ENCODE measurements at regions not wholly inside any gene's neighbourhood (a gene's known extent, or its start where the extent isn't known, plus 50 kb on each side); places are given as distances from the start of the nearest gene placed in this dataset.

DNA sequence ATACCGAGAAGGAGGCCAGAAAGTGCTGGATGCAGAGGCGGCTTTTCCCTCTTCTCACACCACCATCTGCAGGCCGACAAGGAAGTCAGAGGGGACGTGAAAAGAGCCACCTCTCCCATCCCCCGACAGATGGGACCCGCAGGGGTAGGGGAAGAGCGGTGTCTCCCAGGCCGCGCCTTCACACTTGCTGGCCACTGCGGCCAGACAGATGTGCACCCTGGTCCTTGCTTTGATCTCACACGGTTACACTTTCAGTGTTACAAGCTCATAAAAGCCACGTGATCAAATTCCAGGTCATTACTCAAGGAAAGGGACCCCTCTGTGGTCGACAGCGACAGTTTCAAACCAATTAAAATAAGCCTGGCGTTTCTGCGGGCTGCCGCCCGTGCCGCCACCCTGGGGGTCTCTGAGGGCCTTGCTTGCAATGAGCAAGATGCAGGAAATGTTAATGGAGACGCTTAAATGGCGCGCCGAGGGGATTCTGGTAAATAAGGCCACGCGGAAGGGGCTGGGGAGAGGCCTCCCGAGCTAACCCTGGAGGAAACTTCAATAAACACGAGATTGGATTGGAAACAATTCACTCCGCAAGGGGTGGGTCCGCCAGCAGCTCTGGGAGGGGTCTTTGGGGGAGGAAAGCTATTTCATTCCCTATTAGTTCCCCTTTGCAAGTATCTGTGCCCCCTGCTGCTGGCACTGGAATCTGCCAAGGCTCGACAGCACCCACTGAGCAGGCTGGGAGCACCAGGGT lies 240.9 kb downstream of the ENGASE start:
- Histone ChIP-seq H3K4me1 (ENCODE audit: insufficient read depth, low read length) (no peaks in the 10 kb centered on the region), H3K4ac (ENCODE audit: low read depth, low read length) (no peak overlapping the region), H4K20me1 (ENCODE audit: control insufficient read depth, insufficient read depth, insufficient read length) (no peaks in the 10 kb centered on the region), H2BK20ac (ENCODE audit: low read depth, low read length, poor library complexity, severe bottlenecking) (no peak overlapping the region), H3K4me2 (ENCODE audit: insufficient read depth, insufficient read length, low read length) (no peak overlapping the region), H4K91ac (ENCODE audit: insufficient read length, low read depth, low read length) (no peak overlapping the region), H2BK12ac (ENCODE audit: insufficient read length, low read depth, low read length) (no peak overlapping the region), H2AK5ac (ENCODE audit: insufficient read length, low read length) (no peak overlapping the region), H4K8ac (replicated peaks; ENCODE audit: insufficient read length, low read depth, low read length) (no peak overlapping the region), H2AFZ (ENCODE audit: low read length) (no peak overlapping the region), H3K23me2 (ENCODE audit: insufficient read length, low read depth, low read length, poor library complexity, severe bottlenecking) (no peaks in the 10 kb centered on the region), H2BK15ac (ENCODE audit: low read depth, low read length) (no peak overlapping the region), H3K56ac (ENCODE audit: insufficient read length, low read depth, low read length) (no peak overlapping the region), H3K14ac (ENCODE audit: insufficient read depth, low read length) (no peak overlapping the region), H3K79me2 (ENCODE audit: insufficient read depth, low read length) (no peaks in the 10 kb centered on the region), H4K5ac (ENCODE audit: insufficient read length, low read depth, low read length) (no peak overlapping the region), H2BK120ac (ENCODE audit: low read depth, low read length, poor library complexity, severe bottlenecking) (no peak overlapping the region), H3K18ac (ENCODE audit: insufficient read length, low read depth, low read length) (no peak overlapping the region), H2BK5ac (ENCODE audit: insufficient read length, low read length) (no peak overlapping the region), H3K23ac (ENCODE audit: insufficient read length, low read depth, low read length) (no peak overlapping the region), H3T11ph (ENCODE audit: low read length) (no peak overlapping the region), H3K79me1 (ENCODE audit: insufficient read depth, low read depth, low read length, poor library complexity, severe bottlenecking) (no peaks in the 10 kb centered on the region), H3K9me3 (ENCODE audit: control insufficient read depth, low read depth, low read length) (no peaks in the 10 kb centered on the region), H3K27me3 (ENCODE audit: insufficient read depth, low read length) (no peaks in the 10 kb centered on the region), H3K9ac (ENCODE audit: extremely low read depth, insufficient read length, low read length) (no peak overlapping the region), H3K27ac (ENCODE audit: insufficient read length, low read depth, low read length) (no peak overlapping the region)
- Mint-ChIP-seq H3K4me3 (no peak overlapping the region), H3K27me3 (ENCODE audit: low read depth) (peaks cover 7% of the 10 kb centered on the region), H3K9me3 (no peaks in the 10 kb centered on the region), H3K4me1 (peaks cover 13 to 27% of the 10 kb centered on the region in 2 experiments), H3K27ac (no peak overlapping the region), H3K36me3 (ENCODE audit: insufficient read depth in 1 of 3, low read depth in 3 of 3) (no peaks in the 10 kb centered on the region)
- no CpG with 5 or more reads among the region's 30 CpGs for WGBS (ENCODE audit: extremely low coverage, insufficient read length, low lambda C conversion rate)
- no peak for DNase-seq
- TF ChIP-seq, protein P1, sequence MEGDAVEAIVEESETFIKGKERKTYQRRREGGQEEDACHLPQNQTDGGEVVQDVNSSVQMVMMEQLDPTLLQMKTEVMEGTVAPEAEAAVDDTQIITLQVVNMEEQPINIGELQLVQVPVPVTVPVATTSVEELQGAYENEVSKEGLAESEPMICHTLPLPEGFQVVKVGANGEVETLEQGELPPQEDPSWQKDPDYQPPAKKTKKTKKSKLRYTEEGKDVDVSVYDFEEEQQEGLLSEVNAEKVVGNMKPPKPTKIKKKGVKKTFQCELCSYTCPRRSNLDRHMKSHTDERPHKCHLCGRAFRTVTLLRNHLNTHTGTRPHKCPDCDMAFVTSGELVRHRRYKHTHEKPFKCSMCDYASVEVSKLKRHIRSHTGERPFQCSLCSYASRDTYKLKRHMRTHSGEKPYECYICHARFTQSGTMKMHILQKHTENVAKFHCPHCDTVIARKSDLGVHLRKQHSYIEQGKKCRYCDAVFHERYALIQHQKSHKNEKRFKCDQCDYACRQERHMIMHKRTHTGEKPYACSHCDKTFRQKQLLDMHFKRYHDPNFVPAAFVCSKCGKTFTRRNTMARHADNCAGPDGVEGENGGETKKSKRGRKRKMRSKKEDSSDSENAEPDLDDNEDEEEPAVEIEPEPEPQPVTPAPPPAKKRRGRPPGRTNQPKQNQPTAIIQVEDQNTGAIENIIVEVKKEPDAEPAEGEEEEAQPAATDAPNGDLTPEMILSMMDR (conservative IDR thresholded peaks at IDR 0.05) = no peak

All from H9 (cell line).